ENCODE measurements at regions not wholly inside any gene's neighbourhood (a gene's known extent, or its start where the extent isn't known, plus 50 kb on each side); places are given as distances from the start of the nearest gene placed in this dataset.

GRCh38 chr12:131471946-131472732 lies 238.8 kb upstream of the SFSWAP start:
- TF ChIP-seq CTCF (IDR thresholded peaks at IDR 0.05) (no peak), EZH2 (IDR thresholded peaks at IDR 0.05) (no peak)
